ENCODE measurements at regions not wholly inside any gene's neighbourhood (a gene's known extent, or its start where the extent isn't known, plus 50 kb on each side); places are given as distances from the start of the nearest gene placed in this dataset.

DNA sequence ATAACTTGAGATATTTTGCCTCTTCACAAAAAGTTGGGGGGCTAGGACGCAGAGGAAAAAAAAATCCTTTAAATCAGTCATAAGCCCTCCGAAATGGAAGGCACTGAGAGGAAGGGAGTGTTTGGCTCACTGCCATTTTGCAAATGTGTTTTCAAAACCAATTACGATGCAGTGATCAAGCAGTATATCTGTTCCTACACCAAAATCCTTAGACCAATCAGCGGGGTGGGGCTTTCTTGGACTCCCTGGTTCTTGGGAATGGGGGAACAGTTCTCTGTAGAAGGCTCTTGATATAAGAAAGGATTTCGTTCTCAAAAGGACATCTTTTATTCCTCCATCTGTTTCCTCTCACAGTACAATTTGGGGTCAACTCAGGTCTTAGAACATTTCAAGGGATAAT is 478.6 kb upstream of the JARID2 start (continued):
- no peak for TF ChIP-seq ZNF569 (CRISPR knock-in tag; IDR thresholded peaks at IDR 0.05; ENCODE audit: borderline replicate concordance)
- TF ChIP-seq, protein P1, sequence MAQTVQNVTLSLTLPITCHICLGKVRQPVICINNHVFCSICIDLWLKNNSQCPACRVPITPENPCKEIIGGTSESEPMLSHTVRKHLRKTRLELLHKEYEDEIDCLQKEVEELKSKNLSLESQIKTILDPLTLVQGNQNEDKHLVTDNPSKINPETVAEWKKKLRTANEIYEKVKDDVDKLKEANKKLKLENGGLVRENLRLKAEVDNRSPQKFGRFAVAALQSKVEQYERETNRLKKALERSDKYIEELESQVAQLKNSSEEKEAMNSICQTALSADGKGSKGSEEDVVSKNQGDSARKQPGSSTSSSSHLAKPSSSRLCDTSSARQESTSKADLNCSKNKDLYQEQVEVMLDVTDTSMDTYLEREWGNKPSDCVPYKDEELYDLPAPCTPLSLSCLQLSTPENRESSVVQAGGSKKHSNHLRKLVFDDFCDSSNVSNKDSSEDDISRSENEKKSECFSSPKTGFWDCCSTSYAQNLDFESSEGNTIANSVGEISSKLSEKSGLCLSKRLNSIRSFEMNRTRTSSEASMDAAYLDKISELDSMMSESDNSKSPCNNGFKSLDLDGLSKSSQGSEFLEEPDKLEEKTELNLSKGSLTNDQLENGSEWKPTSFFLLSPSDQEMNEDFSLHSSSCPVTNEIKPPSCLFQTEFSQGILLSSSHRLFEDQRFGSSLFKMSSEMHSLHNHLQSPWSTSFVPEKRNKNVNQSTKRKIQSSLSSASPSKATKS (CRISPR knock-in tag; IDR thresholded peaks at IDR 0.05) = no peak
- TF ChIP-seq ZNF510 (CRISPR knock-in tag; IDR thresholded peaks at IDR 0.05; ENCODE audit: low read depth) = no peak
- TF ChIP-seq ZNF629 (CRISPR knock-in tag; conservative IDR thresholded peaks at IDR 0.05) = no peak
- TF ChIP-seq ZNF430 (CRISPR knock-in tag; IDR thresholded peaks at IDR 0.05) = no peak

DNA sequence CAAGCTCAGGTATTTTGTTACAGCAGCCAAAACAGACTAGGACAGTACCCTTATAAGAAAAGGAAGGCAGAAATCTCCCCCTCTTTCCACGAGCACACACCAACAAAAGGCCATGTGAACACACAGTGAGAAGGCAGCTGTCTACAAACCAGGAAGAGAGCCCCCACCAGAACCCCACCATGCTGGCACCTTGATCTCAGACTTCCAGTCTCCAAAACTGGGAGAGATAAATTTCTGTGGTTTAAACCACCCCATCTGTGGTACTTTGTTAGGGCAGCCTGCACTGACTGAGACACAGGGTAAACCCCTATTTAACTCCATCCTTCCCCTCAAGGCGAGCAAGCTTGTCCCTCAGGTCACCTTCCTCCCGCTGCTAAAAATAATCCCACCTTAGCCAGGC is 475.8 kb upstream of the JARID2 start:
- Histone ChIP-seq H3K4me1 (ENCODE audit: insufficient read depth, low read length) (no peaks in the 10 kb centered on the region), H3K4me3 (replicated peaks in 1 of 3; ENCODE audit: insufficient read depth in 1 of 3, low read depth in 2 of 3, low read length in 3 of 3) (no peak overlapping the region), H3K9me3 (ENCODE audit: low read length) (no peaks in the 10 kb centered on the region), H3K36me3 (replicated peaks in 1 of 2; ENCODE audit: control insufficient read depth in 1 of 2, insufficient read depth in 2 of 2, low read length in 2 of 2) (no peaks in the 10 kb centered on the region), H2AFZ (ENCODE audit: low read length) (no peak overlapping the region), H4K20me1 (ENCODE audit: insufficient read depth, low read length) (no peaks in the 10 kb centered on the region), H3K4me2 (ENCODE audit: low read depth, low read length) (no peak overlapping the region), H3K27ac (ENCODE audit: extremely low read length, insufficient read depth, low read length) (no peak overlapping the region), H3K79me2 (ENCODE audit: insufficient read depth, low read length) (no peaks in the 10 kb centered on the region), H3K9ac (ENCODE audit: insufficient read depth, low read depth, low read length) (no peak overlapping the region), H3K27me3 (ENCODE audit: control insufficient read depth in 1 of 2, insufficient read depth in 2 of 2, low read length in 2 of 2) (no peaks in the 10 kb centered on the region)
- in situ Hi-C loops (cut with HindIII; ENCODE audit: extremely low pct_ligation_motif_present, low pct_unique_long_range_greater_than_20kb) = no loop called here
- FAIRE-seq (no peak), ATAC-seq (no peak), DNase-seq (ENCODE audit: low spot score) (no peak)
- BruUV-seq (replicated peaks) = no TSS peak
- POLR2A ChIA-PET = no interaction called here
- intact Hi-C loops (cut with micrococcal nuclease; ENCODE audit: unreplicated experiment) = no loop called here
- 55% methylated on average over 3 of the region's 3 CpGs for WGBS (ENCODE audit: low lambda C conversion rate)
- CTCF ChIA-PET (ENCODE audit: low intra/inter-chr PET ratio, low total read pairs) = no interaction called here
- TF ChIP-seq ZNF234 (CRISPR knock-in tag; conservative IDR thresholded peaks at IDR 0.05) = no peak
- TF ChIP-seq CCDC6 (CRISPR knock-in tag; IDR thresholded peaks at IDR 0.05) = no peak
- TF ChIP-seq ZSCAN12 (CRISPR knock-in tag; IDR thresholded peaks at IDR 0.05) = no peak
- TF ChIP-seq, protein P2, sequence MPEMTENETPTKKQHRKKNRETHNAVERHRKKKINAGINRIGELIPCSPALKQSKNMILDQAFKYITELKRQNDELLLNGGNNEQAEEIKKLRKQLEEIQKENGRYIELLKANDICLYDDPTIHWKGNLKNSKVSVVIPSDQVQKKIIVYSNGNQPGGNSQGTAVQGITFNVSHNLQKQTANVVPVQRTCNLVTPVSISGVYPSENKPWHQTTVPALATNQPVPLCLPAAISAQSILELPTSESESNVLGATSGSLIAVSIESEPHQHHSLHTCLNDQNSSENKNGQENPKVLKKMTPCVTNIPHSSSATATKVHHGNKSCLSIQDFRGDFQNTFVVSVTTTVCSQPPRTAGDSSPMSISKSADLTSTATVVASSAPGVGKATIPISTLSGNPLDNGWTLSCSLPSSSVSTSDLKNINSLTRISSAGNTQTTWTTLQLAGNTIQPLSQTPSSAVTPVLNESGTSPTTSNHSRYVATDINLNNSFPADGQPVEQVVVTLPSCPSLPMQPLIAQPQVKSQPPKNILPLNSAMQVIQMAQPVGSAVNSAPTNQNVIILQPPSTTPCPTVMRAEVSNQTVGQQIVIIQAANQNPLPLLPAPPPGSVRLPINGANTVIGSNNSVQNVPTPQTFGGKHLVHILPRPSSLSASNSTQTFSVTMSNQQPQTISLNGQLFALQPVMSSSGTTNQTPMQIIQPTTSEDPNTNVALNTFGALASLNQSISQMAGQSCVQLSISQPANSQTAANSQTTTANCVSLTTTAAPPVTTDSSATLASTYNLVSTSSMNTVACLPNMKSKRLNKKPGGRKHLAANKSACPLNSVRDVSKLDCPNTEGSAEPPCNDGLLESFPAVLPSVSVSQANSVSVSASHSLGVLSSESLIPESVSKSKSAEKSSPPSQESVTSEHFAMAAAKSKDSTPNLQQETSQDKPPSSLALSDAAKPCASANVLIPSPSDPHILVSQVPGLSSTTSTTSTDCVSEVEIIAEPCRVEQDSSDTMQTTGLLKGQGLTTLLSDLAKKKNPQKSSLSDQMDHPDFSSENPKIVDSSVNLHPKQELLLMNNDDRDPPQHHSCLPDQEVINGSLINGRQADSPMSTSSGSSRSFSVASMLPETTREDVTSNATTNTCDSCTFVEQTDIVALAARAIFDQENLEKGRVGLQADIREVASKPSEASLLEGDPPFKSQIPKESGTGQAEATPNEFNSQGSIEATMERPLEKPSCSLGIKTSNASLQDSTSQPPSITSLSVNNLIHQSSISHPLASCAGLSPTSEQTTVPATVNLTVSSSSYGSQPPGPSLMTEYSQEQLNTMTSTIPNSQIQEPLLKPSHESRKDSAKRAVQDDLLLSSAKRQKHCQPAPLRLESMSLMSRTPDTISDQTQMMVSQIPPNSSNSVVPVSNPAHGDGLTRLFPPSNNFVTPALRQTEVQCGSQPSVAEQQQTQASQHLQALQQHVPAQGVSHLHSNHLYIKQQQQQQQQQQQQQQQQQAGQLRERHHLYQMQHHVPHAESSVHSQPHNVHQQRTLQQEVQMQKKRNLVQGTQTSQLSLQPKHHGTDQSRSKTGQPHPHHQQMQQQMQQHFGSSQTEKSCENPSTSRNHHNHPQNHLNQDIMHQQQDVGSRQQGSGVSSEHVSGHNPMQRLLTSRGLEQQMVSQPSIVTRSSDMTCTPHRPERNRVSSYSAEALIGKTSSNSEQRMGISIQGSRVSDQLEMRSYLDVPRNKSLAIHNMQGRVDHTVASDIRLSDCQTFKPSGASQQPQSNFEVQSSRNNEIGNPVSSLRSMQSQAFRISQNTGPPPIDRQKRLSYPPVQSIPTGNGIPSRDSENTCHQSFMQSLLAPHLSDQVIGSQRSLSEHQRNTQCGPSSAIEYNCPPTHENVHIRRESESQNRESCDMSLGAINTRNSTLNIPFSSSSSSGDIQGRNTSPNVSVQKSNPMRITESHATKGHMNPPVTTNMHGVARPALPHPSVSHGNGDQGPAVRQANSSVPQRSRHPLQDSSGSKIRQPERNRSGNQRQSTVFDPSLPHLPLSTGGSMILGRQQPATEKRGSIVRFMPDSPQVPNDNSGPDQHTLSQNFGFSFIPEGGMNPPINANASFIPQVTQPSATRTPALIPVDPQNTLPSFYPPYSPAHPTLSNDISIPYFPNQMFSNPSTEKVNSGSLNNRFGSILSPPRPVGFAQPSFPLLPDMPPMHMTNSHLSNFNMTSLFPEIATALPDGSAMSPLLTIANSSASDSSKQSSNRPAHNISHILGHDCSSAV (CRISPR knock-in tag; IDR thresholded peaks at IDR 0.05; ENCODE audit: borderline replicate concordance) = no peak
- TF ChIP-seq BRD4 (CRISPR knock-in tag; IDR thresholded peaks at IDR 0.05) = no peak
- TF ChIP-seq, protein P3, sequence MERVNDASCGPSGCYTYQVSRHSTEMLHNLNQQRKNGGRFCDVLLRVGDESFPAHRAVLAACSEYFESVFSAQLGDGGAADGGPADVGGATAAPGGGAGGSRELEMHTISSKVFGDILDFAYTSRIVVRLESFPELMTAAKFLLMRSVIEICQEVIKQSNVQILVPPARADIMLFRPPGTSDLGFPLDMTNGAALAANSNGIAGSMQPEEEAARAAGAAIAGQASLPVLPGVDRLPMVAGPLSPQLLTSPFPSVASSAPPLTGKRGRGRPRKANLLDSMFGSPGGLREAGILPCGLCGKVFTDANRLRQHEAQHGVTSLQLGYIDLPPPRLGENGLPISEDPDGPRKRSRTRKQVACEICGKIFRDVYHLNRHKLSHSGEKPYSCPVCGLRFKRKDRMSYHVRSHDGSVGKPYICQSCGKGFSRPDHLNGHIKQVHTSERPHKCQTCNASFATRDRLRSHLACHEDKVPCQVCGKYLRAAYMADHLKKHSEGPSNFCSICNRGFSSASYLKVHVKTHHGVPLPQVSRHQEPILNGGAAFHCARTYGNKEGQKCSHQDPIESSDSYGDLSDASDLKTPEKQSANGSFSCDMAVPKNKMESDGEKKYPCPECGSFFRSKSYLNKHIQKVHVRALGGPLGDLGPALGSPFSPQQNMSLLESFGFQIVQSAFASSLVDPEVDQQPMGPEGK (CRISPR knock-in tag; IDR thresholded peaks at IDR 0.05) = no peak
- no peak for TF ChIP-seq SIN3B (IDR thresholded peaks at IDR 0.05; ENCODE audit: low read length)
- TF ChIP-seq ZNF572 (CRISPR knock-in tag; IDR thresholded peaks at IDR 0.05) = no peak

All from HepG2 (cell line).